ENCODE measurements at regions not wholly inside any gene's neighbourhood (a gene's known extent, or its start where the extent isn't known, plus 50 kb on each side); places are given as distances from the start of the nearest gene placed in this dataset.

DNA sequence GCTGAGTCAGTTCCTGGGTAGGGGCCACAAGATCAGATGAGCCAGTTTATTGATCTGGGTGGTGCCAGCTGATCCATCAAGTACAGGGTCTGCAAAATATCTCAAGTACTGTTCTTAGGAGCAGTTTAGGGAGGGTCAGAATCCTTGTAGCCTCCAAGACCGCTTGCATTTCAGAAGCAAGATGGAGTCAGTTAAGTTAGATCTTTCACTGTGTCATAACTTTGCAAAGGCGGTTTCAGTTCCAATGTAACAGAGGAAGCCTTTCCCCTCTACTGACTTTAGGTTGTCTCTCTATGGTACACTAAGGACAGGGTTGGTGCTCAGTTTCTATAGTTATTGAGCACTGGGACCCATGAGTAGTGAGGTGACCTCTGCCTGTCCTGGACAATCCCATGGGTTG, 127.3 kb upstream of the WDR1 start:
- ATAC-seq: no peak
- TF ChIP-seq, protein P1, sequence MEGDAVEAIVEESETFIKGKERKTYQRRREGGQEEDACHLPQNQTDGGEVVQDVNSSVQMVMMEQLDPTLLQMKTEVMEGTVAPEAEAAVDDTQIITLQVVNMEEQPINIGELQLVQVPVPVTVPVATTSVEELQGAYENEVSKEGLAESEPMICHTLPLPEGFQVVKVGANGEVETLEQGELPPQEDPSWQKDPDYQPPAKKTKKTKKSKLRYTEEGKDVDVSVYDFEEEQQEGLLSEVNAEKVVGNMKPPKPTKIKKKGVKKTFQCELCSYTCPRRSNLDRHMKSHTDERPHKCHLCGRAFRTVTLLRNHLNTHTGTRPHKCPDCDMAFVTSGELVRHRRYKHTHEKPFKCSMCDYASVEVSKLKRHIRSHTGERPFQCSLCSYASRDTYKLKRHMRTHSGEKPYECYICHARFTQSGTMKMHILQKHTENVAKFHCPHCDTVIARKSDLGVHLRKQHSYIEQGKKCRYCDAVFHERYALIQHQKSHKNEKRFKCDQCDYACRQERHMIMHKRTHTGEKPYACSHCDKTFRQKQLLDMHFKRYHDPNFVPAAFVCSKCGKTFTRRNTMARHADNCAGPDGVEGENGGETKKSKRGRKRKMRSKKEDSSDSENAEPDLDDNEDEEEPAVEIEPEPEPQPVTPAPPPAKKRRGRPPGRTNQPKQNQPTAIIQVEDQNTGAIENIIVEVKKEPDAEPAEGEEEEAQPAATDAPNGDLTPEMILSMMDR (IDR thresholded peaks at IDR 0.05): no peak
- H3K9me3 ChIP-seq: no peaks in the 10 kb centered on the region
- DNase-seq: no peak
- H3K27ac ChIP-seq: no peak overlapping the region
- no peaks in the 10 kb centered on the region for H3K36me3 ChIP-seq
- H3K27me3 ChIP-seq (ENCODE audit: low read depth): no peaks in the 10 kb centered on the region
- H3K4me3 ChIP-seq: no peak overlapping the region
- H3K4me1 ChIP-seq: no peaks in the 10 kb centered on the region
- intact Hi-C loops (cut with DNase I): no loop called here

GRCh38 chr4:10240691-10241090, 124.1 kb upstream of the WDR1 start:
- ATAC-seq: no peak
- TF ChIP-seq, protein P1 (IDR thresholded peaks at IDR 0.05): no peak
- no peaks in the 10 kb centered on the region for H3K9me3 ChIP-seq
- no peaks in the 10 kb centered on the region for H3K4me1 ChIP-seq
- no peak overlapping the region for H3K27ac ChIP-seq
- H3K36me3 ChIP-seq: no peaks in the 10 kb centered on the region
- intact Hi-C loops (cut with DNase I): no loop called here
- no peak overlapping the region for H3K4me3 ChIP-seq
- no peaks in the 10 kb centered on the region for H3K27me3 ChIP-seq (ENCODE audit: low read depth)
- DNase-seq: no peak

DNA sequence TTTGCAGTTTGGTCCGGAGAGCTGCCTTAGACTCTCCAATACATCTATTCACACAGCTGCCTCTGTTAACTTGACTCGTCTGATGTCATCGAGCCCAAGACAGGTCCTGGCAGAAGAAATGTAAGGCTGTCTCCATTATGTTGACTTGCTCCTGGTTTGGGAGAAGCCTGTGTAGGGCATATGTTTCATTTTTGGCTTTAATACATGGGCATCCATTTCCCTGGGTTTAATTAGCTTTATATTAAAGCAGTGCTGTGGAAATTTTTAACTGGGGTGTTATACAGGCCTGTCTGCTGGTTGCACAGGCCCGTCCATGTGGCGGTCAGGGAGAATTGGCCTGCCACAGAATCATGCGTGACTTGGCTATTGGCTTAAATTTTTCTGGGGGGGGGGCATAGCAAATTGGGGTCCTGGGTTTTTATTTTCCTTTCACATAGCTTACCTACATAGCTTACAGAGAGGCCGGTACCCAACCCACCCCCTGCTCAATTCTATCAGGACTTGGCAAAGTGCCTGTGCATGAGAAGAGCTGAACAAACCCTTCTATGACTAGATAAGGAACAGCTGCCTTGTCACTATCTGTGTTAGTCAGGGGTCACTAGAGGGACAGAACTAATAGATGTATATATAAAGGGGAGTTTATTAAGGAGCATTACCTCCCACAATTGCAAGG, 123.5 kb upstream of the WDR1 start:
- no peak for DNase-seq
- Histone ChIP-seq H3K27me3 (ENCODE audit: low read depth) (no peaks in the 10 kb centered on the region), H3K27ac (no peak overlapping the region), H3K4me1 (no peaks in the 10 kb centered on the region), H3K9me3 (no peaks in the 10 kb centered on the region), H3K4me3 (no peak overlapping the region), H3K36me3 (no peaks in the 10 kb centered on the region)
- intact Hi-C loops (cut with DNase I): no loop called here
- no peak for ATAC-seq
- TF ChIP-seq, protein P1 (IDR thresholded peaks at IDR 0.05): no peak

DNA sequence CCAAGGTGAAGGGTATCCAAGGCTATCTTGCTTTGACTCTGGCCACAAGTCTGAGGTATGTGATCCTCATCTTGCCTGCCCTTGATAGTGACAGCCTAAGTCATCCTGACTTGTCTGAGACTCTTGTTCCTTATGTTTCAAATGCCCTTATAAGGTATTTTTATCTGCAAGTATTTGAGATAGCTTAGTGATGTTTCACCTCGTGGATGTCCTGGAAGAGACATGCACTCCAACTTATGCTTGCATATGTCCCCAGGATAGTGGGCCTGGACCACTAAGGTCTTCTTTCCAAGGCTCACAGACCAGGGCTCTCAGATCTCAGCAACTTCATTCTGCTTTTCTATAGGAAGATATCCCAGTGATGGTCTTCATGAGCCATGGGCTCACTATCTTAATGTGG, 120.5 kb upstream of the WDR1 start:
- no peaks in the 10 kb centered on the region for H3K9me3 ChIP-seq
- no peak overlapping the region for H3K4me3 ChIP-seq
- ATAC-seq (no peak), DNase-seq (no peak)
- no peaks in the 10 kb centered on the region for H3K4me1 ChIP-seq
- no peak overlapping the region for H3K27ac ChIP-seq
- no peaks in the 10 kb centered on the region for H3K27me3 ChIP-seq (ENCODE audit: low read depth)
- intact Hi-C loops (cut with DNase I): no loop called here
- H3K36me3 ChIP-seq: no peaks in the 10 kb centered on the region
- TF ChIP-seq, protein P1 (IDR thresholded peaks at IDR 0.05): no peak

- no peak overlapping the region for H3K27ac ChIP-seq
- no peaks in the 10 kb centered on the region for H3K36me3 ChIP-seq
- H3K4me3 ChIP-seq: no peak overlapping the region
- no peaks in the 10 kb centered on the region for H3K4me1 ChIP-seq
- intact Hi-C loops (cut with DNase I): no loop called here
- TF ChIP-seq, protein P1 (IDR thresholded peaks at IDR 0.05): no peak
- no peak for DNase-seq
- H3K27me3 ChIP-seq (ENCODE audit: low read depth): no peaks in the 10 kb centered on the region
- no peak for ATAC-seq
- no peaks in the 10 kb centered on the region for H3K9me3 ChIP-seq
Observed at GRCh38 chr4:10232114-10232513, 115.5 kb upstream of the WDR1 start.

Measured in lower lobe of right lung (tissue), 2 donors.